Hematopoietic multipotent progenitor cell treated with erythropoietin and hydrocortisone succinate and interleukin-3 and kit ligand, for 17 days (in vitro differentiated cells): ENCODE measurements at regions not wholly inside any gene's neighbourhood (a gene's known extent, or its start where the extent isn't known, plus 50 kb on each side); places are given as distances from the start of the nearest gene placed in this dataset.
"Not testable (repeated sequence)": the region's sequence is repeated elsewhere in the genome, so short reads cannot be mapped to it uniquely, and the experiment has no call there.

Experiments
- DNase-seq: peaks from one replicate; pipeline ENCODE4 v3.0.0-alpha.2; 2015; ENCODE audit warnings: low spot score

- DNase-seq: no peak
These were observed 149.5 kb upstream of the HDAC4 start for GRCh38 chr2:239550357-239550756.

- DNase-seq: no peak
These were observed 149.0 kb upstream of the HDAC4 start for GRCh38 chr2:239549711-239550255.

DNA sequence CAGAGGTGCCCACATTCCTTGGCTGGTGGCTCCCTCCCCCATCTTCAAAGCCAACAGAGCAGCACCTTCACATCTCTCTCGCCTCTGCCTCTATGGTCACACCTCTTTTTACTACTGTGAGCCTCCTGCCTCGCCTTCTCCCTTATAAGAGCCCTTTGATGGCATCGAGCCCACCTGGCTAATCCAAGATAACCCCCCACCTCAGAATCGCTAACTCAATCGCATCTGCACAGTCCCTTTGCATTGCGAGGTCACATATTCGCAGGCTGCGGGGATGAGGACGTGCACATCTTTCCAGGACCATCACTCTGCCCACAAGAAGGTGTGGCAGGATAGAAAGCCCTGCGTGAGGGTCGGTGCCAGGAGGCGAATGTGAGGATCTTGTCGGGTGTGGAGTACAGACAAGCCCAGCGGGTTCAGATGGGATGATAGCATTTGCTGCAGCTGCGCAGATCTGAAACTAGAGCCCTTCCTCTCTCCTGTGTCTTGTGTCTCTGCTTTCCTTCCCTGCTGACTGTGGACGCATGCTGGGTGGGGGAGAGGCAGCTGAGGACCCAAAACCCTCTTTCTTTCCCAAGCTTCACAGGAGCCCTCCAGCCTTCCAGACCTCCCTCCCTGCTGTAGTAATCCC is 148.3 kb upstream of the HDAC4 start:
- DNase-seq: no peak

- DNase-seq: no peak
These were observed 147.6 kb upstream of the HDAC4 start for GRCh38 chr2:239548451-239548871.

- not testable (repeated sequence) for DNase-seq
These were observed 146.3 kb upstream of the HDAC4 start for GRCh38 chr2:239547140-239547539.

DNA sequence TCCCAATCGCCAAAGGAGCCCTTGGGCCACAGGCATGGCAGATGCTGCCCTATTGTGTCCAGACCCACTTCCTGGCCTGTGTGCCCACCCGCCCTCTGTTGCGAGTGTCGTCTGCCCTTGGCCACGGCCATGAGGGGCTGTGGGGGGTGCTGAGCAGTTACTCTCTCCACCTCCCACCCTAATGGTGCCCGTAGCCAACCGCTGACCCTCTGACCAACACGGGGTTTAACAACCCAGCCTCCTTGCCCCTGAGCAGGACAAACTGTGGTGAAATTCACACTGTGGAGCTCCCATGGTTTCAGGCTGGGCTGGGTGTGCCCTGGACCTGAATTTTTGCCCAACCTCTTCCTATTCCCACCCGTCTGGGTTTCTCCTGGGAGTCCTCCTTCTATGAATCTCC is 145.7 kb upstream of the HDAC4 start:
- no peak for DNase-seq

DNA sequence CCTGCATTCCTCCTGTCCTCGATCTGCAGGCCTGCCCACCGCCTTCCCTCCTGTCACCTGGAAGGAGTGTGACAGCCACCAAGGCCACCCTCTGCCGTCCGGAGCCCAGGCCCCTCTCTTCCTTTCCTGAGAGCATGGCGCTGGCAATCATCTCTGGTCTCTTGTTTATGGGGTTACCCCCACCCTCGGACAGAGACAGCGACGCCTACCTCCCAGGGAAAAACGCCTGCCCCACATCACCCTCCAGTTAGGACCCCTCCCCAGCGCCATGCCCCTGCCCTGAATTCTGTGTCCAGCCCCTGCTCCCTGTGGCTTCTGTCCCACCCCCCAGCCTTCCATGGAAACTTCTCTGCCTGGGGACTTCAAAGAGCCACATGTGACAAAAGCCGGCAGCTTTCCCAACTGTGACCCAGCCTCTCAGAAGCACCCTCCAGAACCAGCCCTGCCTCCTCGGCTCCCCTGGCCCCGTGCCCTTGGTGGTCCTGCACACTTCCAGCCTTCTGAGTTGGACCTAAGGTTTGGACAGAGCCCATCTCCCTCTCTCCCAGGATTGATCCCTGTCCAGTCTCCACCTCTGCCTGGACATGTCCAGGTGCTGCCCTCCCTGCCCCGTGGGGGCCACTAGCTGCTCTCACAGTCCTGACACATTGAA is 145.0 kb upstream of the HDAC4 start:
- DNase-seq: no peak

- DNase-seq: no peak
These were observed 144.2 kb upstream of the HDAC4 start for GRCh38 chr2:239544918-239545465.

- no peak for DNase-seq
These were observed 143.5 kb upstream of the HDAC4 start for GRCh38 chr2:239544143-239544917.

DNA sequence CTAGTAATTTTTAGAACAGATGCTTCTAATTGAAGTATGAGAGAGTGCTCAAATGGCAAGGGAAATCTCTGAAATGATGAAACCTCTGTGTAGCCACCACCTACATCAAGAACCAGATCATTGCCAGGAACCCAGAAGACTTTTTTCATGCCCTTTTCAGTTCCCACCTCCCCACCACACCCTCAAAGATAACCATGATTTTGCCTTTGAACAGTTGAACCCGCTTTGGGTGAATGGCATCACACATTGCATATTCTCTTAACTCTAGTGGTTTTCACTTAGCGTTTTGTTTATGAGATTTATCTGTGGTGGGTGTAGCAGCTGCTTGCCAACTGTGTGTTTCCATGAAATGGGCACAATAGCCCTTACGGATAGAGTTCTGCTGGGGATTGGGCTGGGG is 142.9 kb upstream of the HDAC4 start:
- no peak for DNase-seq

DNA sequence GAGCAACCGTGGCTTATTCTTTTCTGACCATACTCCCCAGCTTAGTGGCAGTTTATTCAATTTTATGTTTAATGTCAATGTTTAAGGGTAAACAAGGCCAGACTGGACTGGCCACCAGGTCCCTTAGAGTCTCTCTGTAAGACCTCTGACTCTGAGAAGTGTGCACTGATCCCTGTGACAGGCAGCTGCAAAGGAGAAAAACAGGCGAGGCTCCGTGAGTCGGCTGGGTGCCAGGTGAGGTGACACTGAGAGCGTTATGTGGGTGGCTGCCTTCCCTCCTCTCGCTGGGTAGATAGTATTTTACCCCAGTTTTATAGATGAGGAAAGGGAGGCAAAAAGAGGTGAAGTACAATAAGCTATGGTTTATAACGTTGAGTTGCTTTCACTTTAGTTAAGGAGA is 139.4 kb upstream of the HDAC4 start:
- no peak for DNase-seq

- no peak for DNase-seq
These were observed 138.9 kb upstream of the HDAC4 start for GRCh38 chr2:239539776-239540100.

- no peak for DNase-seq
These were observed 138.4 kb upstream of the HDAC4 start for GRCh38 chr2:239539083-239539775.

GRCh38 chr2:239538357-239539052 is 137.7 kb upstream of the HDAC4 start:
- no peak for DNase-seq

- no peak for DNase-seq
These were observed 137.0 kb upstream of the HDAC4 start for GRCh38 chr2:239537633-239538356.

GRCh38 chr2:239536186-239536585 is 135.4 kb upstream of the HDAC4 start:
- no peak for DNase-seq

DNA sequence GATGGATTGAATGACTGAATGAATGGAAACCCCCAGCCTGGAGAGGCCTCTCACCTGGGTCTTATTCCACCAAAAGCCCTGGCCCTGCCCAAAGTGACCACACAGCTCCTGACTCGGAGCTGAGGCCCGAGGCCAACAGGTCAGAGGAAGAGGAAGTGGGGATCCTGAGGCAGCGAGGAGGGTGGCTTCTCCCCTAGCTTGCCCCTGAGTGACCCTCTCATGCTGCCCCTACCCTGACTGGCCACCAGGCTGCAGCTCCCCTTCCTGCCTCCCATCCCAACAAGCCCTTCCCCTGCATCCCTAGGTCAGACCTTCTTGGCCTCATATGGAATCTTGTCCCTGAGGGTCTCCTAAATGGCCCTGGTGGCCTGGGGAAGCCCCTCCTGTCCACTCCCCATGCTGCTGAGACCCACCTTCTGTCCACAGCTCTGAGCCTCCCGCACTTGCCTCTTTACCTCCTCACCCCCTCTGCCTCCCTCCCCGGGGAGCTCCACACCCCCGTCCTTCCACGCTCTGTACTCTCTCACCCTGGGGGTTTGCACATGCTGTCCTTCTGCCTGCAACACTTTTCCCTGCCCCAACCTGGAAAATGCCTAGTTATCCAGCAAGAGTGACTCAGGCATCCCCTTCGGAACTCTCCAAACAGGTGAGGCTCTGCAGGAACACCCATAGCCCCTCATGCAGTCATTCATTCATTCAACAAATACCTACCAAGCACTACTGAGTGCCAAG is 134.8 kb upstream of the HDAC4 start:
- DNase-seq: no peak

DNA sequence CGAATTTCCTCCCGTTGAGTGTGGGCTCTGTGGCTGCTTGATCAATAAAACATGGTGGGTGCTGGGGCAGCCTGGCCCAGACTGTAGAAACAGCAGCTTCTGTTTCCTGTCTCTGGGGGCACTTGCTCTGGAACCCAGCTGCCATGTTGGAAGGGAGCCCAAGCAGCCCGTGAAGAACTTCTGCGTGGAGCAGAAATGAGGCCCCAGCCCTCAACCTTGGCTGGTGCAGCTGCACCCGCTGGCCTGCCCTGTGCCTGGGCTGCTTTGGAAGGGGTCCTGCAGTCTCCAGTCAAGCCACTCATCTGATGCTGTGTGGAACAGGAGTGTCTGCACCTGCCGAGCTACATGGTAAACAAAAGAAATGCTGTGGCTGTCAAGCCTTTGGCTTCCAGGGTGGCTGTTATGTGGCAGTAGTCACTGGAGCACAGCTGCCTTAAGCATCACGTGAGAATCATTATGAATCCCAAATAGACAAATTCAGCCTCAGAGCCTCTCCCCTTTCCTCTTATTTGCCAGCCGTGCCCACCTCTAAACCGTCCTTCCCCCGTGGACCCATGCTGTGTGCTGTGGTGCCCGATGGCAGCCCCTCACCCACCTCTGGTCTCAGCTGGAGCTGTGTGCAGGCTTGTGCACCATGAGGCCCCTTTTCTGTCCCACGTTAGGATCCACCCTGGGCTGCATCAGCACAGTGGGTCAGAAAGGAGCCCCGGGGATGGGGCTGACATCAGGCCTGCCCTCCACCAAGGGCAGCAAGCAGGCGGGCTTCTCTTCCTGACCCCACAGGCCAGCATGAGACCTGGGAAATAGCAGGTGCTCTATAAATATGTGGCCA is 134.0 kb upstream of the HDAC4 start:
- no peak for DNase-seq

DNA sequence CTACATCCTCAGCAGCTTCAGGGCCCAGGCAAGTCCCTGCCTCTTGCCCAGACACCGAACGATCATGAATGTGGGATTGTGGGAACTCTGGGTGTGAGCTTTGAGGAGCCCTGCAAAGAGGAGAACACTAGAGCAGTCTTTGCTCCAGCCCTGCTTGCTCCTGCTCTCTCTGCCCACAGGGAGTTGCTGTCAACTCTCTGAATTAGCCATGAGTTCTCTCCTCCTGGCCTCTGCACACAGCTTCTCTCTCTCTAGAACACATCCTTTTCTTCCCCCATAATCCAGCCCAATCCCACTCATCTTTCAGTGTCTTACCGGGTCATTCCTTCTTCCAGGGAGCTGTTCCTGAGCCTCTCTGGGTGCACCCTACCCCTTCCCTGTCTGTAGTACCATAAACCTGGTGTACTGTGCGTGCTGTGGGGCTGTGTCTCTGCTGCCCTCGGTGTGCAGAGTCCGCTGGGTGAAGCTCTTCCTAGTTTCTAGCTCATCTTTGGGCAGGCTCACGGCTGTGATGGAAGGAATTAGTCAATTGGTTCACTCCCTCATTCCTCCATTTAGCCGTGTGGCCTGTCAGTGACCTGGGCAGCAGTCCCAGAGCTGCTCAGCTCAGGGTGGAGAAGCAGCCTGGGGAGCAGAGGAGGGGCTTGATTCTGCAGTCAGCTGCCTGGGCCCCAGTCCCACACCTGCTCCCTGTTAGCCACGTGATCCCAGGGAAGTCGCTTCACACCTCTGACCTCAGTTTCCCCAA is 132.9 kb upstream of the HDAC4 start:
- DNase-seq: no peak
